PFSK-1 (cell line): ENCODE measurements at regions not wholly inside any gene's neighbourhood (a gene's known extent, or its start where the extent isn't known, plus 50 kb on each side); places are given as distances from the start of the nearest gene placed in this dataset.

Source experiments
- POLR2AphosphoS5 ChIP-seq: IDR thresholded peaks from 2 replicates; pipeline ENCODE4 v1.6.1; 2012; ENCODE audit warnings: low read depth, mild to moderate bottlenecking, control low read depth, low read length, moderate library complexity
- REST ChIP-seq, 2 experiments: IDR thresholded peaks; 2 replicates each; pipeline versions ENCODE4 v1.6.1 to v1.8.0; 2011 to 2012; ENCODE audit warnings: low read depth in 2 of 2, low read length in 2 of 2, control low read depth in 1 of 2, inconsistent platforms in 1 of 2, mild to moderate bottlenecking in 1 of 2, moderate library complexity in 1 of 2; ENCODE audit not compliant: insufficient read depth in 1 of 2
- SIN3A ChIP-seq: IDR thresholded peaks from 2 replicates; pipeline ENCODE4 v1.6.1; 2012; ENCODE audit warnings: mild to moderate bottlenecking, low read length, moderate library complexity, borderline replicate concordance; ENCODE audit not compliant: insufficient read depth
- TAF1 ChIP-seq: IDR thresholded peaks from 2 replicates; pipeline ENCODE4 v1.6.1; 2012; ENCODE audit warnings: low read length, control low read depth, borderline replicate concordance; ENCODE audit not compliant: insufficient read depth

- TF ChIP-seq SIN3A (no peak), POLR2AphosphoS5 (no peak), REST (IDR thresholded peaks at IDR 0.05; ENCODE audit: insufficient read depth in 1 of 2, low read depth in 2 of 2, low read length in 2 of 2) (no peak), TAF1 (no peak)
Observed at GRCh38 chr17:69762359-69762758, 312.7 kb upstream of the KCNJ16 start.
